IMR-90 (cell line): ENCODE measurements at regions not wholly inside any gene's neighbourhood (a gene's known extent, or its start where the extent isn't known, plus 50 kb on each side); places are given as distances from the start of the nearest gene placed in this dataset.

Experiments used
- ATAC-seq: fragments of 200-7000 bp; cut with Tn5 transposase; 2 replicates; pipeline ENCODE4 v1.9.1; 2020; ENCODE audit warnings: low read depth, mild to moderate bottlenecking, moderate library complexity
- BruUV-seq: library from RNA; stranded (reverse); fragments of 400-500 nt; replicated peaks from 2 replicates; lab custom pipeline; 2021; lab: Mats Ljungman, UMichigan
- CTCF ChIA-PET: fragments of 300-600 bp; formaldehyde crosslinking; extraction: SDS; loops from one replicate; lab custom pipeline; 2021; ENCODE audit warnings: antibody characterized with exemption; lab: Yijun Ruan, JAX
- POLR2A ChIA-PET: fragments of 300-600 bp; sonication (Branson Sonifier 250); formaldehyde crosslinking; loops from one replicate; lab custom pipeline; 2022; ENCODE audit warnings: antibody characterized with exemption; ENCODE audit not compliant: unreplicated experiment; lab: Charles Lee
- DNase-seq: peaks from one replicate; pipeline ENCODE4 v3.0.0; 2013
- H2AFZ ChIP-seq: replicated peaks from 2 replicates; pipeline ENCODE3; 2013; ENCODE audit warnings: low read length, mild to moderate bottlenecking; ENCODE audit not compliant: poor library complexity
- H2AK5ac ChIP-seq: 2 replicates; pipeline ENCODE4 v1.6.1; 2013; ENCODE audit warnings: low read depth, low read length, inconsistent platforms
- H2AK9ac ChIP-seq: replicated peaks from 2 replicates; pipeline ENCODE3; 2013; ENCODE audit warnings: mild to moderate bottlenecking, low read depth, low read length, moderate library complexity; ENCODE audit not compliant: poor library complexity
- H2BK120ac ChIP-seq: 2 replicates; pipeline ENCODE4 v1.6.1; 2013; ENCODE audit warnings: low read depth, low read length, inconsistent platforms
- H2BK15ac ChIP-seq: 3 replicates; pipeline ENCODE4 v1.6.1; 2013; ENCODE audit warnings: low read depth, low read length, inconsistent platforms
- H2BK20ac ChIP-seq: 2 replicates; pipeline ENCODE4 v1.6.1; 2013; ENCODE audit warnings: low read depth, mild to moderate bottlenecking, inconsistent platforms, low read length, moderate library complexity
- H2BK5ac ChIP-seq: 2 replicates; pipeline ENCODE4 v1.6.1; 2013; ENCODE audit warnings: mild to moderate bottlenecking, low read depth, low read length, inconsistent platforms; ENCODE audit not compliant: poor library complexity, severe bottlenecking
- H3K14ac ChIP-seq: replicated peaks from 2 replicates; pipeline ENCODE4 v1.6.1; 2013; ENCODE audit warnings: low read depth, low read length, inconsistent platforms
- H3K18ac ChIP-seq: 2 replicates; pipeline ENCODE4 v1.6.1; 2013; ENCODE audit warnings: low read depth, low read length, control low read depth
- H3K23ac ChIP-seq: 2 replicates; pipeline ENCODE4 v1.6.1; 2013; ENCODE audit warnings: low read depth, low read length, inconsistent platforms
- H3K27ac ChIP-seq: 2 replicates; pipeline ENCODE4 v1.5.1; 2013; ENCODE audit warnings: mild to moderate bottlenecking, control low read depth, low read length; ENCODE audit not compliant: insufficient read depth
- H3K27me3 ChIP-seq: 2 replicates; pipeline ENCODE4 v1.6.1; 2013; ENCODE audit warnings: low read length; ENCODE audit not compliant: control insufficient read depth, insufficient read depth
- H3K36me3 ChIP-seq: 2 replicates; pipeline ENCODE4 v1.6.1; 2013; ENCODE audit warnings: low read length, mixed read lengths; ENCODE audit not compliant: control insufficient read depth, insufficient read depth
- H3K4ac ChIP-seq: 2 replicates; pipeline ENCODE4 v1.6.1; 2013; ENCODE audit warnings: low read depth, low read length, inconsistent platforms
- H3K4me1 ChIP-seq: 2 replicates; pipeline ENCODE4 v1.6.1; 2013; ENCODE audit warnings: low read length, mixed read lengths; ENCODE audit not compliant: control insufficient read depth, insufficient read depth
- H3K4me2 ChIP-seq: 2 replicates; pipeline ENCODE4 v1.6.1; 2013; ENCODE audit warnings: low read depth, mild to moderate bottlenecking, control low read depth, low read length, moderate library complexity
- H3K4me3 ChIP-seq: 2 replicates; pipeline ENCODE4 v1.5.1; 2013; ENCODE audit warnings: low read depth, mild to moderate bottlenecking, control low read depth, low read length, moderate library complexity; ENCODE audit not compliant: insufficient read depth
- H3K56ac ChIP-seq: 2 replicates; pipeline ENCODE4 v1.6.1; 2013; ENCODE audit warnings: low read length, inconsistent platforms; ENCODE audit not compliant: insufficient read depth; ENCODE audit errors: extremely low read depth
- H3K79me1 ChIP-seq, 2 experiments: 2 replicates each; pipeline ENCODE4 v1.6.1; 2013; ENCODE audit warnings: low read length in 2 of 2, inconsistent platforms in 1 of 2, low read depth in 1 of 2
- H3K9ac ChIP-seq: 2 replicates; pipeline ENCODE4 v1.6.1; 2013; ENCODE audit warnings: low read depth, low read length, control low read depth
- H3K9me1 ChIP-seq: 2 replicates; pipeline ENCODE4 v1.6.1; 2013; ENCODE audit warnings: low read length, inconsistent platforms; ENCODE audit not compliant: insufficient read depth
- H3K9me3 ChIP-seq: 2 replicates; pipeline ENCODE4 v1.6.1; 2013; ENCODE audit warnings: low read length; ENCODE audit not compliant: control insufficient read depth, insufficient read depth
- H4K20me1 ChIP-seq: 2 replicates; pipeline ENCODE4 v1.6.1; 2013; ENCODE audit warnings: low read length, inconsistent platforms; ENCODE audit not compliant: insufficient read depth
- H4K5ac ChIP-seq: 2 replicates; pipeline ENCODE4 v1.6.1; 2013; ENCODE audit warnings: mild to moderate bottlenecking, low read depth, low read length, control low read depth
- H4K8ac ChIP-seq, 2 experiments: 2 replicates each; pipeline ENCODE4 v1.6.1; 2013; ENCODE audit warnings: low read depth in 2 of 2, low read length in 2 of 2, control low read depth in 1 of 2, inconsistent platforms in 1 of 2
- H4K91ac ChIP-seq: 2 replicates; pipeline ENCODE4 v1.6.1; 2013; ENCODE audit warnings: low read depth, low read length, inconsistent platforms; ENCODE audit not compliant: insufficient read depth
- NFE2L2 ChIP-seq: fragments of 150-350 bp; IDR thresholded peaks from 2 replicates; pipeline ENCODE4 v1.6.1; 2016; ENCODE audit warnings: low read depth, mild to moderate bottlenecking, low read length
- RAD21 ChIP-seq: IDR thresholded peaks from 2 replicates; pipeline ENCODE4 v1.6.1; 2012; ENCODE audit warnings: low read length, improper control_type of control experiment
- RCOR1 ChIP-seq: IDR thresholded peaks from 2 replicates; pipeline ENCODE4 v1.6.1; 2012; ENCODE audit warnings: mild to moderate bottlenecking, low read length, improper control_type of control experiment; ENCODE audit not compliant: insufficient replicate concordance
- whole genome bisulfite sequencing, 2 experiments: methylation state at CpG; one replicate each; pipeline versions ENCODE4 v1.1.5 to v1.1.7; 2013; ENCODE audit warnings: missing lambda C conversion rate in 2 of 2; ENCODE audit not compliant: insufficient read length in 1 of 2; ENCODE audit errors: extremely low coverage in 2 of 2; 5-methylcytosine and 5-hydroxymethylcytosine counted together
- dilution Hi-C: fragments of 300-500 bp; cut with HindIII; formaldehyde crosslinking; loops from one replicate; pipeline ENCODE4 v1.14.3; 2018; ENCODE audit warnings: low sequenced_read_pairs; ENCODE audit not compliant: unreplicated experiment
- in situ Hi-C: fragments of 300-500 bp; cut with MboI; formaldehyde crosslinking; loops from 3 replicates; pipeline ENCODE4 v1.14.3; 2019; ENCODE audit warnings: low sequenced_read_pairs, inconsistent platforms, mixed read lengths
- intact Hi-C: fragments of 100-400 bp; cut with micrococcal nuclease; formaldehyde crosslinking; loops from 2 replicates; pipeline ENCODE4 v1.10.0; 2022

- Histone ChIP-seq H2AK5ac (no peak overlapping the region), H4K5ac (no peak overlapping the region), H3K79me1 (no peaks in the 10 kb centered on the region), H4K91ac (no peak overlapping the region), H3K27ac (no peak overlapping the region), H3K36me3 (no peaks in the 10 kb centered on the region), H3K23ac (no peak overlapping the region), H3K4me3 (no peak overlapping the region), H3K18ac (no peak overlapping the region), H4K8ac (no peak overlapping the region), H4K20me1 (no peaks in the 10 kb centered on the region), H2AK9ac (no peak overlapping the region), H2BK15ac (no peak overlapping the region), H3K56ac (no peak overlapping the region), H2BK120ac (no peak overlapping the region), H2BK20ac (no peak overlapping the region), H3K9ac (no peak overlapping the region), H3K9me3 (peaks cover 4% of the 10 kb centered on the region), H3K4me1 (no peaks in the 10 kb centered on the region), H2BK5ac (no peak overlapping the region), H3K4me2 (no peak overlapping the region), H3K4ac (no peak overlapping the region), H3K27me3 (no peaks in the 10 kb centered on the region), H2AFZ (no peak overlapping the region), H3K9me1 (no peaks in the 10 kb centered on the region), H3K14ac (no peak overlapping the region)
- no peak for DNase-seq
- ATAC-seq = no peak
- CTCF ChIA-PET = no interaction called here
- 100% methylated on average over 1 of the region's 4 CpGs; no CpG with 5 or more reads in 1 of the 2 experiments for WGBS, 2 experiments
- in situ Hi-C loops = no loop called here
- dilution Hi-C loops = no loop called here
- intact Hi-C loops = no loop called here
- POLR2A ChIA-PET = no interaction called here
- BruUV-seq = no TSS peak
- TF ChIP-seq RAD21 = no peak
- TF ChIP-seq RCOR1 = no peak
- no peak for TF ChIP-seq NFE2L2
Measured at GRCh38 chr1:221503268-221503667, 238.6 kb downstream of the DUSP10 start.
